Activated CD4-positive, alpha-beta memory T cell treated with anti-CD3 and anti-CD28 coated beads for 36 hours (primary cell): ENCODE measurements at regions not wholly inside any gene's neighbourhood (a gene's known extent, or its start where the extent isn't known, plus 50 kb on each side); places are given as distances from the start of the nearest gene placed in this dataset.
A peak's percentile ranks its signal among the peaks of the same experiment; 100 is the strongest.
"Not testable (repeated sequence)": the region's sequence is repeated elsewhere in the genome, so short reads cannot be mapped to it uniquely, and the experiment has no call there.

Experiments used
- CTCF ChIA-PET: fragments of 350-600 bp; sonication (Branson Sonifier 250); formaldehyde crosslinking; loops from one replicate; lab custom pipeline; 2021; ENCODE audit warnings: antibody characterized with exemption, inconsistent platforms; lab: Charles Lee
- POLR2A ChIA-PET: fragments of 350-600 bp; sonication (Branson Sonifier 250); formaldehyde crosslinking; loops from one replicate; lab custom pipeline; 2021; ENCODE audit warnings: antibody characterized with exemption; lab: Charles Lee
- DNase-seq: peaks from one replicate; pipeline ENCODE4 v3.0.0-alpha.2; 2020
- H3K27ac Mint-ChIP-seq: one replicate; pipeline ENCODE4 v1.8.0; 2021; ENCODE audit warnings: mixed read lengths
- H3K27me3 Mint-ChIP-seq: one replicate; pipeline ENCODE4 v1.8.0; 2021; ENCODE audit warnings: mixed read lengths
- H3K36me3 Mint-ChIP-seq: one replicate; pipeline ENCODE4 v1.8.0; 2021; ENCODE audit warnings: mixed read lengths
- H3K4me1 Mint-ChIP-seq: one replicate; pipeline ENCODE4 v1.8.0; 2021; ENCODE audit warnings: low read depth, mixed read lengths
- H3K4me3 Mint-ChIP-seq: one replicate; pipeline ENCODE4 v1.8.0; 2021; ENCODE audit warnings: mild to moderate bottlenecking, mixed read lengths
- H3K9me3 Mint-ChIP-seq: one replicate; pipeline ENCODE4 v1.8.0; 2021; ENCODE audit warnings: mixed read lengths
- intact Hi-C: fragments of 100-400 bp; cut with micrococcal nuclease; formaldehyde crosslinking; loops from one replicate; pipeline ENCODE4 v1.15.1; 2023

DNA sequence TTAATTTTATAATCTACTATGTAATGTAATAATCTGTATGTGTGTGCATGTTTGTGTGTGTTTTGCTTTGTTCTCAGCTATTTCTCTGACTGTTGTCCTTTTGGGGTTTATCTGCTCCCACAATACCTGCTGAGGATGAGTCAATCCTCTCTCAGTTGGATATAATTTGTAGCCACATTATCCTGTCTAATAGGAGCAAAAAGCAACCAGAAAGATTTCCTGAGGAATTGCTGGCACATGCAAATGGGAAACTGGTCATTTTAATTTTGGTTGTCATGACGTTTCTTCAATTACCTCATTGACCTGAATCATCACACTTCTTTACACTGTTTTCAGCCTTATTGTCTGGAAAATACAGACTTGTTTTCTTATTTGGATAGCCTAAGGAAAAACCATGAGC, 488.4 kb downstream of the KLF5 start:
- no peaks in the 10 kb centered on the region for H3K9me3 Mint-ChIP-seq
- POLR2A ChIA-PET = no interaction called here

DNA sequence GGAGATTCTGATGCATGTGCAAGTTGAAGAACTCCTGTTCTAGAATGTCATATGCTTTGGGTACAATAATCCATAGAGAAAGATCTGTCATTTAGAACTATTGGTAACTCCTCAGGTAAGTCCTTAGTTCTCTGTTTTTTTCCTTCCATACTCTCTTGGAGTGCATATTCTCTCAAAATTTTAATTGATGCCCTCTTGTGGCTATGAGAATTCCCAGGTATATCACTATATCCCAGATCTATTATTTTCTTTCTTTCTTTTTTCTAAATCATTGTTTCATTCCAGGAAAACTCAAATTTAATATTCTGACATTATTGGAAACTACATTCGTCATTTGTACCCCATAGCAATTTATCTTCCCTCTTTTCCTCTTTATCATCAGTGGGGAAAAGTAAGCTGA, 485.4 kb downstream of the KLF5 start:
- intact Hi-C loops = no loop called here
- no peaks in the 10 kb centered on the region for H3K9me3 Mint-ChIP-seq
- CTCF ChIA-PET = no interaction called here
- H3K36me3 Mint-ChIP-seq = no peaks in the 10 kb centered on the region
- no peaks in the 10 kb centered on the region for H3K4me1 Mint-ChIP-seq
- no peaks in the 10 kb centered on the region for H3K27me3 Mint-ChIP-seq
- no peak overlapping the region for H3K27ac Mint-ChIP-seq
- DNase-seq = no peak
- no peak overlapping the region for H3K4me3 Mint-ChIP-seq
- POLR2A ChIA-PET = no interaction called here

More for the DNA sequence above, 488.4 kb downstream of the KLF5 start:
- Mint-ChIP-seq H3K27me3 (peaks cover 5% of the 10 kb centered on the region), H3K4me3 (no peak overlapping the region), H3K27ac (no peak overlapping the region), H3K36me3 (no peaks in the 10 kb centered on the region), H3K4me1 (no peaks in the 10 kb centered on the region)
- CTCF ChIA-PET = no interaction called here
- intact Hi-C loops = no loop called here
- DNase-seq = no peak

DNA sequence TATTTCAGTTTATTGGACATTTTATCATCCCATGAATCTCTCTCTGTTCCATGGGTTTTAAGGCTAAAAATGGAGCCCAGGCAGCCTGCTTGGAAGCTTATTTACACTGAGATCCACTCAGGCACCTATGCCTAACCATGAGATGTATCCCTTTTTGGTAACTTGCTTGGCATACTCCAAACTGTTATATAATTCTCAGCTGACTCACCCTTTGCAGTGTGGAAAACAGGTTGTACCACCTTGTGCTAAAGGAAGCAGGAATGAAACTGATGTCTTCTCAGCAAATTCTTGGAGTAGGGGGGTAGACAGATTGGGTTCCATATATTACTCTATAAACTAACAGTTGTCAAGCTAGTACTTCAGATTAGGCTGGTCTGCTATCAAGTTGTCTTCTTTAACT, 483.6 kb downstream of the KLF5 start:
- ChIA-PET CTCF (no interaction called here), POLR2A (no interaction called here)

DNA sequence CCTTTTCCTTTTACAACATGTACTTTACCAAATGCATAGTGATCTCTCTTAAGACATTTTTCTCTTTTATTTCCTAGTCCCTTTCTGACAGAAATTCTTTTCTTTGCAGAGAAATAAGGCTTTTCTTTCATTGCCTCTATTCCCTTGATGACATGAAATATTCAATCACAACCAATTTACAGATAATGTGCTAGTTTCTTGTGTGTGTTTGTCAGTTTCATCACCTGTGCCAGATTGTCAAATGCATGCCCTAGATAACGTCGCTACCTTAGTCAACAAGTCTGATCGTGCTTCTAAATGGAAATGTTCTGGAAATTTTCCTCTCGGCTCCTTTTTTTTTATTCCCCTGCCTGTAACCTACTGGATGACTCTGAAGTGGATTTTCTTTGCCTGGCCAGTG, 478.1 kb downstream of the KLF5 start:
- Mint-ChIP-seq H3K9me3 (no peaks in the 10 kb centered on the region), H3K4me1 (no peaks in the 10 kb centered on the region), H3K27ac (no peak overlapping the region), H3K27me3 (no peaks in the 10 kb centered on the region), H3K4me3 (no peak overlapping the region), H3K36me3 (no peaks in the 10 kb centered on the region)
- POLR2A ChIA-PET = no interaction called here
- no peak for DNase-seq
- CTCF ChIA-PET = no interaction called here
- intact Hi-C loops = no loop called here

More for the DNA sequence above, 483.6 kb downstream of the KLF5 start:
- no peaks in the 10 kb centered on the region for H3K36me3 Mint-ChIP-seq
- no peaks in the 10 kb centered on the region for H3K27me3 Mint-ChIP-seq
- DNase-seq = no peak
- no peak overlapping the region for H3K27ac Mint-ChIP-seq
- intact Hi-C loops = no loop called here
- H3K9me3 Mint-ChIP-seq = no peaks in the 10 kb centered on the region
- H3K4me3 Mint-ChIP-seq = no peak overlapping the region
- no peaks in the 10 kb centered on the region for H3K4me1 Mint-ChIP-seq

DNA sequence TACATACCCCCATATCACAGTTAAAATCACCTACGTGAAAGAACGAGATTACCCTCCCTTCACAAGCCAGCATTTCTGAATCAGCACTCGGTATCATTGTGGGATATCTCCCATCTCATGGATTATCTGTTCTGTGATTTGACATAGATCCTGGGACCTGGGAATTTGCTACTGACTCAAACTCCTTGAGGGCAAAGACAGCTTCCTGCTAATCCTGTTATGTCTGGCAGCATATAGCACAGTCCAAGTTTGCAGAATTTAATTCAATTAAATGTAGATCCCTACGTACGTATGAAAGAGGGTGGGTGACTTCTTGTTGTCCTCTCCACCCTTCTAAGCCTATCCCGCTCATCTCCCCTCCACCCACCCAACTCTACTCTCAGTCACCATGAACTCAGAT, 476.5 kb downstream of the KLF5 start:
- H3K27me3 Mint-ChIP-seq = no peaks in the 10 kb centered on the region
- intact Hi-C loops = no loop called here
- no peaks in the 10 kb centered on the region for H3K36me3 Mint-ChIP-seq
- H3K4me1 Mint-ChIP-seq = no peaks in the 10 kb centered on the region
- no peak overlapping the region for H3K27ac Mint-ChIP-seq
- no peak overlapping the region for H3K4me3 Mint-ChIP-seq
- ChIA-PET POLR2A (no interaction called here), CTCF (no interaction called here)
- DNase-seq = no peak
- H3K9me3 Mint-ChIP-seq = no peaks in the 10 kb centered on the region

DNA sequence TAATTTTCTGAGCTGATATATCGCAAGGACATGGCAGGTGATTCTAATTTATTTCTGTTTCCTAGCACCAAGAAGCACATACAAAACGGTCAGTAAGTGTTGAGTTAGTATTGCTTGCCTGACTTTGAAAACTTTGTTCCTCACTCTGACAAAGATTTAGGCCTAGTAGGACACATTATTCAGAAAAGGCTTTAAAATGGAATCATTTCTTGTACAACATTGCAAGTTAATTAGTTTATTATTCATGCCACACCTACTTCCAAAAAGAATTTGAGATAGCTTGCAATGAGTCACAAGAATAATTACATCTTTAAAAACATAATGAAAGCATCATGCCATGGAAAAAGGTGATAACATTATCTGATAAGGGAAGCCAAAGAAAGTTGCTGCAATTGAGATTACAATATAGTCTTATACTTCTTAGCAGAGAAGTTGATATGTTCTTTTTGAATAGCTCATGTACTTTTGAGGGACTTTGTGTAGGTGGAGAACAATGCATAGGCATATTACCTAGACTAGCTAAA, 474.2 kb downstream of the KLF5 start:
- H3K36me3 Mint-ChIP-seq = no peaks in the 10 kb centered on the region
- no peak overlapping the region for H3K27ac Mint-ChIP-seq
- CTCF ChIA-PET = interaction anchor here (1.0 kb wide), 1 partner anchor 693 kb away, joined by 4 read pairs; no protein-coding TSS in a partner anchor
- H3K9me3 Mint-ChIP-seq = no peaks in the 10 kb centered on the region
- no peaks in the 10 kb centered on the region for H3K4me1 Mint-ChIP-seq
- no peak overlapping the region for H3K4me3 Mint-ChIP-seq
- intact Hi-C loops = no loop called here
- POLR2A ChIA-PET = no interaction called here
- DNase-seq = no peak
- no peaks in the 10 kb centered on the region for H3K27me3 Mint-ChIP-seq

DNA sequence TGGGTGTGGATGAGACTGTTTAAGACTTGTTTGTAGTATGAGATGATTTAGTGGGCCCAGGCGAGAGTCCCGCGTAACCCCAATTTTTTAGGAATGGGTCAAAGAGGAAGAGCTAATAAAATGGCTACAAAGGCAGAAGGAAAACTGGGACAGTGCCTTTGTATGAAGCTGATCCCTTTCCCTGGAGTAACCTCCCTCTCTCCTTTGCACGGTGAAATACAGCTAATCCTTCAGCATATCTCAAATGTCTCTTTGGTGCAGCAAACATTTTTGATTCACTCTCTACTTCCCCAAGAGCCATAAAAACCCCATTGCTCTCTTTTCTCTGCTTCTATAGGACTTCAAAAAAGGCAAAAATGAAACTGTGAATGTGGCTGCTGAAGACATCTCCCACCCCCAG, 473.8 kb downstream of the KLF5 start:
- H3K4me3 Mint-ChIP-seq = no peak overlapping the region
- ChIA-PET POLR2A (no interaction called here), CTCF (no interaction called here)
- H3K9me3 Mint-ChIP-seq = no peaks in the 10 kb centered on the region
- no peaks in the 10 kb centered on the region for H3K36me3 Mint-ChIP-seq
- H3K27me3 Mint-ChIP-seq = no peaks in the 10 kb centered on the region
- intact Hi-C loops = no loop called here
- no peaks in the 10 kb centered on the region for H3K4me1 Mint-ChIP-seq
- no peak for DNase-seq
- no peak overlapping the region for H3K27ac Mint-ChIP-seq

DNA sequence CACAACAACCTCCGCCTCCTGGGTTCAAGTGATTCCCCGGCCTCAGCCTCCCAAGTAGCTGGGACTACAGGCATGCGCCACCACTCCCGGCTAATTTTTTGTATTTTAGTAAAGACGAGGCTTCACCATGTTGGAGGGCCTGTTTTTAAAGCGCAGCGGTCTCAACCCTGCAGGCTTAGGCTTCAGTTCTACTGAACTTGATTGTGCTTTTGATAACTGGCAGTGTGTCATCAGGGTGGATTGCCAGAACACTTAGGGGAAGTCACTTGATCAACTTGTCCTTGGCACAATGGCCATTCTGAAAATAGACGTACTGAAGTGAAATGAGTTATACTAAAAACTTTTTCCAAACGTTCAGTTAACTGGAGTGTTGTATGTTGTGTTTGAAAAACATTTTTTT, 472.2 kb downstream of the KLF5 start:
- Mint-ChIP-seq H3K4me1 (no peaks in the 10 kb centered on the region), H3K4me3 (no peak overlapping the region), H3K27ac (no peak overlapping the region), H3K9me3 (no peaks in the 10 kb centered on the region), H3K27me3 (no peaks in the 10 kb centered on the region), H3K36me3 (no peaks in the 10 kb centered on the region)
- POLR2A ChIA-PET = no interaction called here
- CTCF ChIA-PET = no interaction called here
- intact Hi-C loops = no loop called here
- DNase-seq = no peak

DNA sequence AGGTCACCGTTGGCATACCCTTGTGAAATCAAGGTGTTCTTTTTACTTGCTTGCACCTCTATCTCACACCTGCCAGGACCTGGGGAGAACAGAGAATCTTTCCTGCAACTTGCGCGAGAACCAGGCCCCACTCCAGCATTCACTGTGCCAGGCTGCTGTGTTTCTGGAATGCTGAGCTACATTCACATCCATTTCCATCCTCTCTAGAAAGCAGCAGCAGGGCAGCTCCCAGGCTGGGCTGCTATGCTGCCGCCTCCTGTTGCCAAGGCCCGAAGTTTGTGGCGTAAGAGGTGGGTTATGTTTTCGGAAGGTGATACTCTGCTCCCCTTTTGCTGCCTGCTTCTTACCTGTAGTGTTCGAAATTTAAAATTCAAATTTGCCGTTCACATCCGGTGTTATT, 464.1 kb downstream of the KLF5 start:
- H3K9me3 Mint-ChIP-seq = no peaks in the 10 kb centered on the region
- intact Hi-C loops = no loop called here
- H3K27me3 Mint-ChIP-seq = no peaks in the 10 kb centered on the region
- no peak overlapping the region for H3K27ac Mint-ChIP-seq
- ChIA-PET CTCF (no interaction called here), POLR2A (no interaction called here)
- DNase-seq = no peak
- peaks cover 16% of the 10 kb centered on the region for H3K4me1 Mint-ChIP-seq
- no peaks in the 10 kb centered on the region for H3K36me3 Mint-ChIP-seq
- no peak overlapping the region for H3K4me3 Mint-ChIP-seq

DNA sequence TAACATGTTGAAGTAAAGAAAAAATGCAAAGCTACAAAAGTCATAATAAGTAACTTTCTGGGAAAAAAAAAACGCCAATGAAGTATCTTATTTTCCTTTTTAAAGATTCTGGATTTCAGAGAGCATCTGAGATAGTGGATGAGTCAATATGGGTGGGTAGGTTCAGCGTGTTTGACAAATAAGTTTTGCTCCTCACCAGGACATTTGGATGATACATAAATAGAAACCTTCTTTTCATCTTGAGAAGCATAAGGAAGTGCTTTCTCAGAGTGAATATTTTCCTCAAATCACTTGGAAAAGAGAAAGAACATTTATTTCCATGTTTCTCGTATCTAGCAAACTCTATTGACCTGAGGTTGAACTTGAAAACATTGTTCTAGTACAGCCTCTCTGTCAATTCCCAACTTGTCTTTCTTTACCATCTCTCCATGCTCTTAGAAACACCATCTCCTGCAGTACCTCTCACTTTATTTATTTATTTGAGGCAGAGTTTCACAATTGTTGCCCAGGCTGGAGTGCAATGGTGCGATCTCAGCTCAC, 463.2 kb downstream of the KLF5 start:
- no peak for DNase-seq
- CTCF ChIA-PET = no interaction called here
- Mint-ChIP-seq H3K4me1 (peaks cover 16% of the 10 kb centered on the region), H3K27ac (no peak overlapping the region), H3K36me3 (no peaks in the 10 kb centered on the region), H3K4me3 (no peak overlapping the region), H3K27me3 (no peaks in the 10 kb centered on the region), H3K9me3 (no peaks in the 10 kb centered on the region)
- POLR2A ChIA-PET = interaction anchor here (0.6 kb wide), 1 partner anchor 77 kb away, joined by 3 read pairs; no protein-coding TSS in a partner anchor
- intact Hi-C loops = no loop called here

DNA sequence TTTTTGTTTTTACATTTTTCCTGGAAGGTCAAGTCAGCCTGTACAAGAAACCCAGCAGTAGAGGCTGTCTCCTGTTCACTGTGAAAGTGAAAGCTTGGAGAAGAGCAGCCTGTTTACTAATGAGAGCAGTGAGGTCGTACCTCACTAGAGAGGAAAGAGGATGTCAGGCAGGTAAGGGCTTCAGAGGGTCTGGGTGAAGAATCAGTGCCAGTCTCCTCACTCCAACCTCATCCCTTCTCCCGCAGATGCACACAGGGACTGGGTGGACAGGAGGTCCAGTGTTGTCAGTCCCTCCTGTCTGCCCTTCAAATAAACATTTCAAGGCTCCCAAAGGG, 462.5 kb downstream of the KLF5 start:
- Mint-ChIP-seq H3K27me3 (no peaks in the 10 kb centered on the region), H3K9me3 (no peaks in the 10 kb centered on the region), H3K4me3 (peak overlapping the region; percentile 60), H3K27ac (peak overlapping the region; percentile 61), H3K36me3 (no peaks in the 10 kb centered on the region), H3K4me1 (peaks cover 16% of the 10 kb centered on the region)
- ChIA-PET CTCF (no interaction called here), POLR2A (interaction anchor here (0.6 kb wide), 1 partner anchor 76 kb away, joined by 3 read pairs; no protein-coding TSS in a partner anchor)
- intact Hi-C loops = no loop called here
- DNase-seq = no peak

DNA sequence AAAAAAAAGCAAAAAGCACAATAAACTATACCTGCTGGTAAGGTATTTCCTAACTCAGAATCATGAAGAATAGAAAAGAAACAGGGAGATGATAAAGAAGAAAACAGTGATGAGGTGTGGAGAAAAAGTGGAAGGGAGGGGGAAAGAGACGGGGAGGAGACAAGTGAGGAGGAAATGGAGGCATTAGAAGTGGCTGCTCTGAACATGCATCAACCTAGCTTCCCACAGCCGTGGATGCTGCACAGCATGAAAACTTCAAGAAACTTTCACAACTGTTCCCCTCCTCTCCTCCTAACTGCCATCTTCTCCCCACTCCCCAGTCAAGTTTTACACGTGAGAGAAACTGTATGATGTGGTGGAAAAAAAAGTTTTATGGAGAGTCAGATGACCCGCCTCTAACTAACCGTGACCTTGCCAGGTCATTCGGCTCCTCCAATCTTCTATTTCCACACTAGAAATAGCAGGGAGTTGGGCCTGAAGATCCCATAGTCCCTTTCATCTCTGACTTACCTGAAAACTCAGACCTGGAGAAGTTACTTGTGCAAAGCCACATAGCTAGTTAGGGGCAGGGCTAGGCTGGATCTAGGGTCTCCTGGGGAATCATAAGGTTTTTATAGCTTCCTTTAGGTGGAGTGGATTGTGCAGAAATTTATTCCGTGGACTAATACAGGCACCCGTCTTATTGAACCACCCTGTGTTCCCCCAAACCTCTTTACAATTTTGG, 461.9 kb downstream of the KLF5 start:
- Mint-ChIP-seq H3K4me3 (peak overlapping the region; percentile 60), H3K27ac (peak overlapping the region; percentile 61), H3K9me3 (no peaks in the 10 kb centered on the region), H3K27me3 (no peaks in the 10 kb centered on the region), H3K36me3 (no peaks in the 10 kb centered on the region), H3K4me1 (peaks cover 16% of the 10 kb centered on the region)
- CTCF ChIA-PET = no interaction called here
- POLR2A ChIA-PET = no interaction called here
- DNase-seq = peak; percentile 13
- intact Hi-C loops = no loop called here

DNA sequence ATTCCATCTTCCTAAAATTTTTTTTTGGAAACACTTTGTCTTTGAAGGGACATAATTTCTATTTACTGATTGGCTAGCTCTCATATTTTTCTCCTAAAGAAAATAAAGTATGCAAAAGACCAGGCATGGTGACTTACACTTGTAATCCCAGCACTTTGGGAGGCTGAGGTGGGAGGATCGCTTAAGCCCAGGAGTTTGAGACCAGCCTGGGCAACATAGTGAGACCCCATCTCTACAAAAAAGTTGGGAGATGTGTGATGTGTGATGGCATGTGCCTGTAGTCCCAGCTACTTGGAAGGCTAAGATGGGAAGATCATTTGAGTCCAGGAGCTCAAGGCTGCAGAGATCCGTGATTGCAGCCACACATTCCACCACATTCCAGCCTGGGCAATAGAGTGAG, 461.3 kb downstream of the KLF5 start:
- DNase-seq, CTCF ChIA-PET, H3K36me3 Mint-ChIP-seq, H3K9me3 Mint-ChIP-seq, POLR2A ChIA-PET, intact Hi-C loops, H3K27me3 Mint-ChIP-seq: not testable (repeated sequence)
- Mint-ChIP-seq H3K4me1 (peaks cover 16% of the 10 kb centered on the region), H3K27ac (peak overlapping the region; percentile 61), H3K4me3 (peak overlapping the region; percentile 60)
